Body of pancreas (tissue), 4 donors: ENCODE measurements at regions not wholly inside any gene's neighbourhood (a gene's known extent, or its start where the extent isn't known, plus 50 kb on each side); places are given as distances from the start of the nearest gene placed in this dataset.

Experiments used
- POLR2A ChIP-seq, 3 donors: fragments of 450-650 bp; IDR thresholded peaks; one replicate each; pipeline ENCODE4 v1.6.1; 2016; ENCODE audit warnings: antibody characterized with exemption in 3 of 3, mild to moderate bottlenecking in 2 of 3
- TF ChIP-seq, protein P1 (sequence below), 7 experiments: fragments of 450-650 bp in 4 of 7; fragments of 200-600 bp in 3 of 7; sonication (generic) in 3 of 7; IDR thresholded peaks; one replicate each; pipeline ENCODE4 v1.5.1; 2016 to 2019; ENCODE audit warnings: antibody characterized with exemption in 7 of 7

DNA sequence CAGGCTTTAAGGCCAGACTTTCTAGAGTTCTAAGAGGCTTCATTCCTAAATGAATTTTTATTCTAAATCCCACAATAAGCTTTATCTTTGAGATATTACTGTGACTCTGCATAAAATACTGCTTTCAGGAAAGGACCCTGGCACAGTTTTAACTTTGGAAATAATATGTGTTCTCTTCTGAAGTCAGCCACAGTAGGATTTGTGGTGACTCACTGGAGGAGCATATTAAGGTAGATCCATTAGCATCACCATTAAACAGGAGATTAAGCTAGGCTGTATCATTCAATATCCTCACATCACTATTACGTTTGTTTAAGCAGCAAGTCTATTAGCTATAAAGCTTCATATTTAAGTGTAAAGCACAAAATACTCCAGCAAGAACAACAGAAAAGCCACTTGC lies 186.1 kb upstream of the IZUMO3 start:
- TF ChIP-seq, protein P1, sequence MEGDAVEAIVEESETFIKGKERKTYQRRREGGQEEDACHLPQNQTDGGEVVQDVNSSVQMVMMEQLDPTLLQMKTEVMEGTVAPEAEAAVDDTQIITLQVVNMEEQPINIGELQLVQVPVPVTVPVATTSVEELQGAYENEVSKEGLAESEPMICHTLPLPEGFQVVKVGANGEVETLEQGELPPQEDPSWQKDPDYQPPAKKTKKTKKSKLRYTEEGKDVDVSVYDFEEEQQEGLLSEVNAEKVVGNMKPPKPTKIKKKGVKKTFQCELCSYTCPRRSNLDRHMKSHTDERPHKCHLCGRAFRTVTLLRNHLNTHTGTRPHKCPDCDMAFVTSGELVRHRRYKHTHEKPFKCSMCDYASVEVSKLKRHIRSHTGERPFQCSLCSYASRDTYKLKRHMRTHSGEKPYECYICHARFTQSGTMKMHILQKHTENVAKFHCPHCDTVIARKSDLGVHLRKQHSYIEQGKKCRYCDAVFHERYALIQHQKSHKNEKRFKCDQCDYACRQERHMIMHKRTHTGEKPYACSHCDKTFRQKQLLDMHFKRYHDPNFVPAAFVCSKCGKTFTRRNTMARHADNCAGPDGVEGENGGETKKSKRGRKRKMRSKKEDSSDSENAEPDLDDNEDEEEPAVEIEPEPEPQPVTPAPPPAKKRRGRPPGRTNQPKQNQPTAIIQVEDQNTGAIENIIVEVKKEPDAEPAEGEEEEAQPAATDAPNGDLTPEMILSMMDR (IDR thresholded peaks at IDR 0.05) = no peak
- TF ChIP-seq POLR2A (IDR thresholded peaks at IDR 0.05) = no peak
